ENCODE measurements at regions not wholly inside any gene's neighbourhood (a gene's known extent, or its start where the extent isn't known, plus 50 kb on each side); places are given as distances from the start of the nearest gene placed in this dataset.

- DNase-seq (ENCODE audit: low read depth, low spot score) = no peak
- Histone ChIP-seq H2AFZ (ENCODE audit: control insufficient read depth, low read length) (no peak overlapping the region), H3K4me3 (ENCODE audit: control insufficient read depth in 2 of 3, extremely low read depth in 1 of 3, insufficient read depth in 2 of 3, low read depth in 1 of 3, low read length in 3 of 3) (no peak overlapping the region), H3K9me1 (ENCODE audit: control insufficient read depth, extremely low read depth, insufficient read depth, low read length) (no peaks in the 10 kb centered on the region), H3K27ac (ENCODE audit: control insufficient read depth, insufficient read depth, low read length) (no peak overlapping the region), H4K20me1 (ENCODE audit: control insufficient read depth, extremely low read depth, insufficient read depth, low read length) (no peaks in the 10 kb centered on the region), H3K9ac (ENCODE audit: control insufficient read depth, extremely low read depth, insufficient read depth, low read length) (no peak overlapping the region), H3K36me3 (ENCODE audit: control insufficient read depth in 2 of 2, extremely low read depth in 1 of 2, insufficient read depth in 2 of 2, low read length in 2 of 2) (no peaks in the 10 kb centered on the region), H3K27me3 (ENCODE audit: control insufficient read depth, extremely low read depth, insufficient read depth, low read length) (no peaks in the 10 kb centered on the region), H3K79me2 (ENCODE audit: control insufficient read depth, insufficient read depth, low read length) (no peaks in the 10 kb centered on the region), H3K4me1 (ENCODE audit: control insufficient read depth, extremely low read depth, insufficient read depth, low read length) (no peaks in the 10 kb centered on the region), H3K9me3 (ENCODE audit: control insufficient read depth, low read depth, low read length) (peaks cover 6% of the 10 kb centered on the region), H3K4me2 (ENCODE audit: control insufficient read depth, extremely low read depth, insufficient read depth, low read depth, low read length) (no peak overlapping the region)
- FAIRE-seq = no peak
- TF ChIP-seq, protein P1, sequence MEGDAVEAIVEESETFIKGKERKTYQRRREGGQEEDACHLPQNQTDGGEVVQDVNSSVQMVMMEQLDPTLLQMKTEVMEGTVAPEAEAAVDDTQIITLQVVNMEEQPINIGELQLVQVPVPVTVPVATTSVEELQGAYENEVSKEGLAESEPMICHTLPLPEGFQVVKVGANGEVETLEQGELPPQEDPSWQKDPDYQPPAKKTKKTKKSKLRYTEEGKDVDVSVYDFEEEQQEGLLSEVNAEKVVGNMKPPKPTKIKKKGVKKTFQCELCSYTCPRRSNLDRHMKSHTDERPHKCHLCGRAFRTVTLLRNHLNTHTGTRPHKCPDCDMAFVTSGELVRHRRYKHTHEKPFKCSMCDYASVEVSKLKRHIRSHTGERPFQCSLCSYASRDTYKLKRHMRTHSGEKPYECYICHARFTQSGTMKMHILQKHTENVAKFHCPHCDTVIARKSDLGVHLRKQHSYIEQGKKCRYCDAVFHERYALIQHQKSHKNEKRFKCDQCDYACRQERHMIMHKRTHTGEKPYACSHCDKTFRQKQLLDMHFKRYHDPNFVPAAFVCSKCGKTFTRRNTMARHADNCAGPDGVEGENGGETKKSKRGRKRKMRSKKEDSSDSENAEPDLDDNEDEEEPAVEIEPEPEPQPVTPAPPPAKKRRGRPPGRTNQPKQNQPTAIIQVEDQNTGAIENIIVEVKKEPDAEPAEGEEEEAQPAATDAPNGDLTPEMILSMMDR (optimal IDR thresholded peaks at IDR 0.05 in 1 of 3, IDR thresholded peaks at IDR 0.05 in 1 of 3, conservative IDR thresholded peaks at IDR 0.05 in 1 of 3; ENCODE audit: extremely low read depth in 1 of 3, insufficient read depth in 2 of 3, low read length in 3 of 3) = no peak
- TF ChIP-seq EZH2 (IDR thresholded peaks at IDR 0.05; ENCODE audit: low read length) = no peak
- dilution Hi-C loops (cut with MboI; ENCODE audit: extremely low pct_ligation_motif_present, low sequenced_read_pairs) = no loop called here
Measured at GRCh38 chr16:7976125-7976524, 614.2 kb downstream of the TMEM114 start.

DNA sequence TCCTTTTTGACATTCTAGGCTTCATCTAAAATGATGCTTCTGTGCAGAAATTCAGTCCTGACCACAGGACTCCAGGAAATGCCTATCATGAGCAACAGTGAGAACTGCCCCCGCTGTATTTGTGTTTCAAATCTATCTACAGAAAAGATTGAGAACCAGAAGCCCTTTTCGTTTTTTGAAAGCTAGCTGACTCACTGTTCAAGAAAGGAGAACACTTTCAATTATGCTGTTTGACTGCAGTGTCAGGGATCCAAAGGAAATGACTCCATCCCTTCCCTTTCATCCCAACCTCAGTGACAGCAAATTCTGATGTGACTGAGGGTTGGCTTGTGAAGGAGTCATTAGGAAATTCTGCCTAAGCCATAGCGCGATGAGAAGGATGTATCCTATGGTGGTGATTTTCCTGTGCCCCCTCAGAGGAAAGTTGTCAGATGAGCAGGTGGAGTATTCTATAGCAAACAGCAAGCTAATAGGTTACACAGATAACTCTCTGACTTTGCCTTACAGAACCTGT, 622.3 kb downstream of the TMEM114 start:
- no peaks in the 10 kb centered on the region for H3K79me2 ChIP-seq (ENCODE audit: control insufficient read depth, insufficient read depth, low read length)
- dilution Hi-C loops (cut with MboI; ENCODE audit: extremely low pct_ligation_motif_present, low sequenced_read_pairs) = no loop called here
- no peaks in the 10 kb centered on the region for H3K36me3 ChIP-seq (ENCODE audit: control insufficient read depth in 2 of 2, extremely low read depth in 1 of 2, insufficient read depth in 2 of 2, low read length in 2 of 2)
- FAIRE-seq (no peak), DNase-seq (ENCODE audit: low read depth, low spot score) (no peak)
- no peaks in the 10 kb centered on the region for H3K27me3 ChIP-seq (ENCODE audit: control insufficient read depth, extremely low read depth, insufficient read depth, low read length)
- H3K9ac ChIP-seq (ENCODE audit: control insufficient read depth, extremely low read depth, insufficient read depth, low read length) = no peak overlapping the region
- TF ChIP-seq EZH2 (IDR thresholded peaks at IDR 0.05; ENCODE audit: low read length) = no peak
- TF ChIP-seq, protein P1 (optimal IDR thresholded peaks at IDR 0.05 in 1 of 3, IDR thresholded peaks at IDR 0.05 in 1 of 3, conservative IDR thresholded peaks at IDR 0.05 in 1 of 3; ENCODE audit: extremely low read depth in 1 of 3, insufficient read depth in 2 of 3, low read length in 3 of 3) = no peak
- no peak overlapping the region for H3K4me2 ChIP-seq (ENCODE audit: control insufficient read depth, extremely low read depth, insufficient read depth, low read depth, low read length)
- no peaks in the 10 kb centered on the region for H3K9me1 ChIP-seq (ENCODE audit: control insufficient read depth, extremely low read depth, insufficient read depth, low read length)
- peaks cover 1% of the 10 kb centered on the region for H3K9me3 ChIP-seq (ENCODE audit: control insufficient read depth, low read depth, low read length)
- no peak overlapping the region for H2AFZ ChIP-seq (ENCODE audit: control insufficient read depth, low read length)
- no peaks in the 10 kb centered on the region for H4K20me1 ChIP-seq (ENCODE audit: control insufficient read depth, extremely low read depth, insufficient read depth, low read length)
- H3K27ac ChIP-seq (ENCODE audit: control insufficient read depth, insufficient read depth, low read length) = no peak overlapping the region
- no peak overlapping the region for H3K4me3 ChIP-seq (ENCODE audit: control insufficient read depth in 2 of 3, extremely low read depth in 1 of 3, insufficient read depth in 2 of 3, low read depth in 1 of 3, low read length in 3 of 3)
- no peaks in the 10 kb centered on the region for H3K4me1 ChIP-seq (ENCODE audit: control insufficient read depth, extremely low read depth, insufficient read depth, low read length)
